SK-N-SH treated with all-trans-retinoic acid at 6 μM for 48 hours (cell line): ENCODE measurements at regions not wholly inside any gene's neighbourhood (a gene's known extent, or its start where the extent isn't known, plus 50 kb on each side); places are given as distances from the start of the nearest gene placed in this dataset.
"Not testable (repeated sequence)": the region's sequence is repeated elsewhere in the genome, so short reads cannot be mapped to it uniquely, and the experiment has no call there.

ENCODE experiments used
- ATAC-seq: fragments of 200-7000 bp; cut with Tn5 transposase; 3 replicates; pipeline ENCODE4 v1.9.1; 2020; ENCODE audit warnings: mild to moderate bottlenecking, moderate library complexity
- ARNTL ChIP-seq: fragments of 450-650 bp; formaldehyde crosslinking; IDR thresholded peaks from 2 replicates; pipeline ENCODE4 v1.5.0; 2020; ENCODE audit warnings: low read depth, mild to moderate bottlenecking, moderate library complexity, borderline replicate concordance
- BACH2 ChIP-seq: fragments of 250-450 bp; sonication (Bioruptor Pico); IDR thresholded peaks from 2 replicates; pipeline ENCODE4 v1.9.0; 2021; ENCODE audit warnings: mild to moderate bottlenecking, borderline replicate concordance
- CREB5 ChIP-seq: fragments of 250-450 bp; sonication (Bioruptor Pico); IDR thresholded peaks from 2 replicates; pipeline ENCODE4 v1.5.1; 2020; ENCODE audit warnings: low read depth, mild to moderate bottlenecking, moderate library complexity
- CSRNP3 ChIP-seq: fragments of 250-450 bp; sonication (Bioruptor Pico); IDR thresholded peaks from 2 replicates; pipeline ENCODE4 v1.5.1; 2021; ENCODE audit warnings: mild to moderate bottlenecking, moderate library complexity
- ESRRG ChIP-seq: fragments of 250-450 bp; sonication (Bioruptor Pico); IDR thresholded peaks from 2 replicates; pipeline ENCODE4 v1.6.1; 2021; ENCODE audit warnings: mild to moderate bottlenecking
- GLIS3 ChIP-seq: fragments of 250-450 bp; sonication (Bioruptor Pico); IDR thresholded peaks from 2 replicates; pipeline ENCODE4 v1.5.0; 2020; ENCODE audit warnings: mild to moderate bottlenecking, moderate library complexity
- ISL1 ChIP-seq: fragments of 250-450 bp; sonication (Bioruptor Pico); IDR thresholded peaks from 2 replicates; pipeline ENCODE4 v2.1.2; 2022; ENCODE audit warnings: mild to moderate bottlenecking, moderate library complexity
- OSR1 ChIP-seq: fragments of 250-450 bp; sonication (Bioruptor Pico); IDR thresholded peaks from 2 replicates; pipeline ENCODE4 v1.8.0; 2022; ENCODE audit warnings: moderate library complexity, mild to moderate bottlenecking, inconsistent platforms
- PATZ1 ChIP-seq: fragments of 250-450 bp; sonication (Bioruptor Pico); IDR thresholded peaks from 2 replicates; pipeline ENCODE4 v1.8.0; 2020; ENCODE audit warnings: mild to moderate bottlenecking, moderate library complexity, borderline replicate concordance
- POU6F1 ChIP-seq: fragments of 250-450 bp; sonication (Bioruptor Pico); IDR thresholded peaks from 2 replicates; pipeline ENCODE4 v1.8.0; 2021; ENCODE audit warnings: low read depth, mild to moderate bottlenecking, moderate library complexity, borderline replicate concordance
- PPARA ChIP-seq: fragments of 250-450 bp; sonication (Bioruptor Pico); IDR thresholded peaks from 2 replicates; pipeline ENCODE4 v1.5.0; 2020; ENCODE audit warnings: mild to moderate bottlenecking, borderline replicate concordance
- RARB ChIP-seq: fragments of 250-450 bp; sonication (Bioruptor Pico); IDR thresholded peaks from 2 replicates; pipeline ENCODE4 v1.8.0; 2021; ENCODE audit warnings: mild to moderate bottlenecking, moderate library complexity
- SNAI2 ChIP-seq: fragments of 250-450 bp; sonication (Bioruptor Pico); IDR thresholded peaks from 2 replicates; pipeline ENCODE4 v1.5.0; 2020; ENCODE audit warnings: mild to moderate bottlenecking, moderate library complexity
- TCF4 ChIP-seq: fragments of 250-450 bp; sonication (Bioruptor Pico); IDR thresholded peaks from 2 replicates; pipeline ENCODE4 v1.8.0; 2021; ENCODE audit warnings: mild to moderate bottlenecking, moderate library complexity, borderline replicate concordance
- TOX ChIP-seq: fragments of 250-450 bp; sonication (Bioruptor Pico); IDR thresholded peaks from 2 replicates; pipeline ENCODE4 v1.8.0; 2021; ENCODE audit warnings: mild to moderate bottlenecking, moderate library complexity, borderline replicate concordance
- TSHZ2 ChIP-seq: fragments of 250-450 bp; sonication (Bioruptor Pico); IDR thresholded peaks from 2 replicates; pipeline ENCODE4 v1.5.0; 2020; ENCODE audit warnings: mild to moderate bottlenecking, moderate library complexity
- ZC3H10 ChIP-seq: fragments of 250-450 bp; sonication (Bioruptor Pico); IDR thresholded peaks from 2 replicates; pipeline ENCODE4 v1.5.1; 2021; ENCODE audit warnings: mild to moderate bottlenecking, moderate library complexity
- ZFP3 ChIP-seq: fragments of 250-450 bp; sonication (Bioruptor Pico); IDR thresholded peaks from 2 replicates; pipeline ENCODE4 v1.5.0; 2020; ENCODE audit warnings: mild to moderate bottlenecking, moderate library complexity
- ZFP30 ChIP-seq: fragments of 450-650 bp; formaldehyde crosslinking; IDR thresholded peaks from 2 replicates; pipeline ENCODE4 v1.5.0; 2022; ENCODE audit warnings: mild to moderate bottlenecking, moderate library complexity
- ZNF565 ChIP-seq: fragments of 450-650 bp; formaldehyde crosslinking; conservative IDR thresholded peaks from 2 replicates; pipeline ENCODE4 v1.5.0; 2020; ENCODE audit warnings: low read depth, mild to moderate bottlenecking, moderate library complexity
- ZNF8 ChIP-seq: fragments of 450-650 bp; formaldehyde crosslinking; IDR thresholded peaks from 2 replicates; pipeline ENCODE4 v1.5.0; 2020; ENCODE audit warnings: mild to moderate bottlenecking, moderate library complexity

GRCh38 chrX:51155566-51155965 is 177.1 kb upstream of the NUDT10 start:
- no peak for ATAC-seq
- TF ChIP-seq POU6F1 (no peak), CREB5 (no peak), ZFP3 (CRISPR knock-in tag) (no peak), BACH2 (CRISPR knock-in tag) (no peak), ZNF565 (CRISPR knock-in tag) (no peak), ESRRG (CRISPR knock-in tag) (no peak), ZNF8 (CRISPR knock-in tag) (no peak)

GRCh38 chrX:51158231-51158630 is 174.4 kb upstream of the NUDT10 start:
- no peak for ATAC-seq
- no peak for TF ChIP-seq ARNTL (CRISPR knock-in tag)
- no peak for TF ChIP-seq RARB (CRISPR knock-in tag)
- TF ChIP-seq PPARA, result no peak
- TF ChIP-seq TCF4 (CRISPR knock-in tag), result no peak
- no peak for TF ChIP-seq ZNF8 (CRISPR knock-in tag)
- TF ChIP-seq BACH2 (CRISPR knock-in tag), result no peak
- no peak for TF ChIP-seq ZFP30 (CRISPR knock-in tag)
- no peak for TF ChIP-seq GLIS3 (CRISPR knock-in tag)

GRCh38 chrX:51159378-51159777 is 173.2 kb upstream of the NUDT10 start:
- ATAC-seq, result not testable (repeated sequence)

- ATAC-seq, result no peak
- no peak for TF ChIP-seq TOX
- TF ChIP-seq ZNF565 (CRISPR knock-in tag), result no peak
- no peak for TF ChIP-seq CREB5
- no peak for TF ChIP-seq TSHZ2
- no peak for TF ChIP-seq ISL1 (CRISPR knock-in tag)
- TF ChIP-seq ARNTL (CRISPR knock-in tag), result no peak
- TF ChIP-seq CSRNP3, result no peak
- TF ChIP-seq ESRRG (CRISPR knock-in tag), result no peak
- TF ChIP-seq OSR1 (CRISPR knock-in tag), result no peak
- no peak for TF ChIP-seq ZFP3 (CRISPR knock-in tag)
- no peak for TF ChIP-seq PATZ1
- no peak for TF ChIP-seq POU6F1
- TF ChIP-seq PPARA, result no peak
- TF ChIP-seq ZC3H10 (CRISPR knock-in tag), result no peak
- no peak for TF ChIP-seq ZNF8 (CRISPR knock-in tag)
- no peak for TF ChIP-seq SNAI2 (CRISPR knock-in tag)
Measured at GRCh38 chrX:51163730-51164129, 168.9 kb upstream of the NUDT10 start.

GRCh38 chrX:51178356-51178900 is 154.2 kb upstream of the NUDT10 start:
- ATAC-seq, result not testable (repeated sequence)

- ATAC-seq, result not testable (repeated sequence)
Measured at GRCh38 chrX:51179805-51180204, 152.8 kb upstream of the NUDT10 start.
